SK-N-DZ (cell line): ENCODE measurements at regions not wholly inside any gene's neighbourhood (a gene's known extent, or its start where the extent isn't known, plus 50 kb on each side); places are given as distances from the start of the nearest gene placed in this dataset.
A peak's percentile ranks its signal among the peaks of the same experiment; 100 is the strongest.
"Not testable (repeated sequence)": the region's sequence is repeated elsewhere in the genome, so short reads cannot be mapped to it uniquely, and the experiment has no call there.

Experiments
- DNase-seq: peaks from one replicate; pipeline ENCODE4 v3.0.0-alpha.2; 2015; ENCODE audit warnings: low spot score

GRCh38 chr5:105057893-105058292 lies 1495.3 kb upstream of the NUDT12 start:
- DNase-seq = no peak

- DNase-seq = no peak
Measured at GRCh38 chr5:105057001-105057436, 1494.4 kb upstream of the NUDT12 start.

GRCh38 chr5:105054406-105054805 lies 1491.8 kb upstream of the NUDT12 start:
- DNase-seq = no peak

- DNase-seq = no peak
Measured at GRCh38 chr5:105042623-105043022, 1480.0 kb upstream of the NUDT12 start.

GRCh38 chr5:105036814-105037213 lies 1474.2 kb upstream of the NUDT12 start:
- not testable (repeated sequence) for DNase-seq

- no peak for DNase-seq
Measured at GRCh38 chr5:105034401-105034763, 1471.8 kb upstream of the NUDT12 start.

GRCh38 chr5:105033637-105034400 lies 1471.2 kb upstream of the NUDT12 start:
- peak; percentile 78 for DNase-seq

GRCh38 chr5:105032917-105033316 lies 1470.3 kb upstream of the NUDT12 start:
- no peak for DNase-seq

- DNase-seq = no peak
Measured at GRCh38 chr5:105030153-105030552, 1467.6 kb upstream of the NUDT12 start.

- DNase-seq = no peak
Measured at GRCh38 chr5:105015098-105015497, 1452.5 kb upstream of the NUDT12 start.

GRCh38 chr5:104998572-104998971 lies 1436.0 kb upstream of the NUDT12 start:
- DNase-seq = no peak

- DNase-seq = no peak
Measured at GRCh38 chr5:104998169-104998568, 1435.6 kb upstream of the NUDT12 start.

- DNase-seq = no peak
Measured at GRCh38 chr5:104987074-104987473, 1424.5 kb upstream of the NUDT12 start.

- DNase-seq = no peak
Measured at GRCh38 chr5:104977529-104977928, 1414.9 kb upstream of the NUDT12 start.

- no peak for DNase-seq
Measured at GRCh38 chr5:104967806-104968410, 1405.3 kb upstream of the NUDT12 start.

- DNase-seq = no peak
Measured at GRCh38 chr5:104965006-104965405, 1402.4 kb upstream of the NUDT12 start.

GRCh38 chr5:104955479-104955878 lies 1392.9 kb upstream of the NUDT12 start:
- peak; percentile 20 for DNase-seq

- DNase-seq = no peak
Measured at GRCh38 chr5:104952876-104953275, 1390.3 kb upstream of the NUDT12 start.

GRCh38 chr5:104951829-104952228 lies 1389.2 kb upstream of the NUDT12 start:
- peak; percentile 73 for DNase-seq

GRCh38 chr5:104947076-104947475 lies 1384.5 kb upstream of the NUDT12 start:
- DNase-seq = no peak

- peak; percentile 82 for DNase-seq
Measured at GRCh38 chr5:104942735-104943134, 1380.1 kb upstream of the NUDT12 start.

GRCh38 chr5:104941030-104941645 lies 1378.5 kb upstream of the NUDT12 start:
- DNase-seq = peak; percentile 52

GRCh38 chr5:104937598-104937997 lies 1375.0 kb upstream of the NUDT12 start:
- no peak for DNase-seq
